WI38 (cell line): ENCODE measurements at regions not wholly inside any gene's neighbourhood (a gene's known extent, or its start where the extent isn't known, plus 50 kb on each side); places are given as distances from the start of the nearest gene placed in this dataset.

Experiments
- H3K4me3 ChIP-seq: 2 replicates; pipeline ENCODE4 v1.5.1; 2011; ENCODE audit warnings: low read depth, mild to moderate bottlenecking, control low read depth, low read length
- TF ChIP-seq, protein P1 (sequence below): IDR thresholded peaks from 2 replicates; pipeline ENCODE4 v1.5.1; 2012; ENCODE audit warnings: low read depth, mild to moderate bottlenecking, control low read depth, low read length

- TF ChIP-seq, protein P1, sequence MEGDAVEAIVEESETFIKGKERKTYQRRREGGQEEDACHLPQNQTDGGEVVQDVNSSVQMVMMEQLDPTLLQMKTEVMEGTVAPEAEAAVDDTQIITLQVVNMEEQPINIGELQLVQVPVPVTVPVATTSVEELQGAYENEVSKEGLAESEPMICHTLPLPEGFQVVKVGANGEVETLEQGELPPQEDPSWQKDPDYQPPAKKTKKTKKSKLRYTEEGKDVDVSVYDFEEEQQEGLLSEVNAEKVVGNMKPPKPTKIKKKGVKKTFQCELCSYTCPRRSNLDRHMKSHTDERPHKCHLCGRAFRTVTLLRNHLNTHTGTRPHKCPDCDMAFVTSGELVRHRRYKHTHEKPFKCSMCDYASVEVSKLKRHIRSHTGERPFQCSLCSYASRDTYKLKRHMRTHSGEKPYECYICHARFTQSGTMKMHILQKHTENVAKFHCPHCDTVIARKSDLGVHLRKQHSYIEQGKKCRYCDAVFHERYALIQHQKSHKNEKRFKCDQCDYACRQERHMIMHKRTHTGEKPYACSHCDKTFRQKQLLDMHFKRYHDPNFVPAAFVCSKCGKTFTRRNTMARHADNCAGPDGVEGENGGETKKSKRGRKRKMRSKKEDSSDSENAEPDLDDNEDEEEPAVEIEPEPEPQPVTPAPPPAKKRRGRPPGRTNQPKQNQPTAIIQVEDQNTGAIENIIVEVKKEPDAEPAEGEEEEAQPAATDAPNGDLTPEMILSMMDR: no peak
- no peak overlapping the region for H3K4me3 ChIP-seq
These were observed 242.1 kb downstream of the ZIC1 start for GRCh38 chr3:147651107-147651778.

GRCh38 chr3:147652651-147653366 is 243.6 kb downstream of the ZIC1 start:
- H3K4me3 ChIP-seq: no peak overlapping the region
- TF ChIP-seq, protein P1: no peak

- TF ChIP-seq, protein P1: no peak
- no peak overlapping the region for H3K4me3 ChIP-seq
These were observed 244.3 kb downstream of the ZIC1 start for GRCh38 chr3:147653367-147653923.

- H3K4me3 ChIP-seq: no peak overlapping the region
- TF ChIP-seq, protein P1: no peak
These were observed 245.7 kb downstream of the ZIC1 start for GRCh38 chr3:147654827-147655226.

DNA sequence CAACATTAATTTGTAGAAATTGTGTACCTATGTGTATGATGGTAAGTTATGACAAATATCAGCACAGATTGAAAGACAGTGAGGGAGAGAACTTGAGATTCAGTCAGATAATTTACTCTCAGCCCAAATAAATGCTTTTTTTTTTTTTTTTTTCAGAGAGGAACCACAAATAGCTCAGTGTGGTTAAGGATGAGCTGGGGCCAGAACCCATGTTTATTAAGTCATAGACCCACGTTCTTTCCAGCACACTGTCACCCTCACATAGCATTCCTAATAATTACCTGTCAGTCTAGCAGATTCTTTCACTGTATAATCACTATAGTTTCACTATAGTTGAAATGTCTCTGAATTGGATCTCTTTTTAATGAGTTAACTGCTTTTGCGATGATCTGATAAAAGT is 246.1 kb downstream of the ZIC1 start:
- TF ChIP-seq, protein P1: no peak
- H3K4me3 ChIP-seq: no peak overlapping the region

DNA sequence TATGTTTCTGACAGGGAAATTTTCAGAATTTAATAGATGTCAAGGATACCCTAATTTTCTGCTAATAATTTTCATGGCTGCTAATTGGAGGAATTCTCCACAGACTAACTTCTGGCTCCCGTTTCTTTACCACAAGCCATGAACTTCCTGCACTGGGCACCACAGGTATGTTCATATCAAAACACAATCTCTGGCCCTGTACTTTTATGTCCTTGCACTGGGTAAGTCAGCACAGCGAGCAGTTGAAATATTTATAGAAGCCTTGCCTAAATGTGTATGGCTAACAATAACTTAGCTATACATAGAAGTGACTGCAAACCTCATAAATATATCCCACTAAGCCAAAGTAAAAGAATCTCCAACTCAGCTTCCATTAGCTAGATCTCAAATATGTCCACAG is 246.9 kb downstream of the ZIC1 start:
- TF ChIP-seq, protein P1: no peak
- H3K4me3 ChIP-seq: no peak overlapping the region

- H3K4me3 ChIP-seq: no peak overlapping the region
- TF ChIP-seq, protein P1: no peak
These were observed 252.8 kb downstream of the ZIC1 start for GRCh38 chr3:147661916-147662315.
